ENCODE measurements at regions not wholly inside any gene's neighbourhood (a gene's known extent, or its start where the extent isn't known, plus 50 kb on each side); places are given as distances from the start of the nearest gene placed in this dataset.

DNA sequence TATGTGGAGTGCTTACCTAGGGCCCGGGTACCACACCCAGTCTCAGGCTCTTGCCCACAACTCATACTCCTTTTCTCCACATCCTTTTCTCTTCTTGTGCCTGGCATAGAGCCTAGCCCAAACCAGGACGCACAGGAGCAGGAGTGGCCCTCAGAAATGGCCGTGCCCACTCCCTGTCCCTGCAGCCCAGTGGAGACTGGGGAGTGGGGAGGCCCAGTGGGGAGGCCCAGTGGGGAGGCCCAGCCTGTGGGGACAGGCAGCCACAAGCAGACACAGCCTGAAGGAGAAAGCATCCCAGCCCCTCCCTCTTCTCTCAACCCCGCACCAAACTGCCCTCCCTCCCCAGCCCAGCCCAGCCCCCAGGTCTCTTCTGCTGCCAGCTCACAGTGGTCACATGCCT is 196.8 kb downstream of the KIF26A start:
- H3K27ac ChIP-seq = no peak overlapping the region
- no peak for TF ChIP-seq EZH2 (IDR thresholded peaks at IDR 0.05; ENCODE audit: borderline replicate concordance)
- TF ChIP-seq, protein P1, sequence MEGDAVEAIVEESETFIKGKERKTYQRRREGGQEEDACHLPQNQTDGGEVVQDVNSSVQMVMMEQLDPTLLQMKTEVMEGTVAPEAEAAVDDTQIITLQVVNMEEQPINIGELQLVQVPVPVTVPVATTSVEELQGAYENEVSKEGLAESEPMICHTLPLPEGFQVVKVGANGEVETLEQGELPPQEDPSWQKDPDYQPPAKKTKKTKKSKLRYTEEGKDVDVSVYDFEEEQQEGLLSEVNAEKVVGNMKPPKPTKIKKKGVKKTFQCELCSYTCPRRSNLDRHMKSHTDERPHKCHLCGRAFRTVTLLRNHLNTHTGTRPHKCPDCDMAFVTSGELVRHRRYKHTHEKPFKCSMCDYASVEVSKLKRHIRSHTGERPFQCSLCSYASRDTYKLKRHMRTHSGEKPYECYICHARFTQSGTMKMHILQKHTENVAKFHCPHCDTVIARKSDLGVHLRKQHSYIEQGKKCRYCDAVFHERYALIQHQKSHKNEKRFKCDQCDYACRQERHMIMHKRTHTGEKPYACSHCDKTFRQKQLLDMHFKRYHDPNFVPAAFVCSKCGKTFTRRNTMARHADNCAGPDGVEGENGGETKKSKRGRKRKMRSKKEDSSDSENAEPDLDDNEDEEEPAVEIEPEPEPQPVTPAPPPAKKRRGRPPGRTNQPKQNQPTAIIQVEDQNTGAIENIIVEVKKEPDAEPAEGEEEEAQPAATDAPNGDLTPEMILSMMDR (IDR thresholded peaks at IDR 0.05; ENCODE audit: poor library complexity) = no peak
- no peak for TF ChIP-seq EZH2phosphoT487 (IDR thresholded peaks at IDR 0.05; ENCODE audit: low read depth, severe bottlenecking, unreplicated experiment)

DNA sequence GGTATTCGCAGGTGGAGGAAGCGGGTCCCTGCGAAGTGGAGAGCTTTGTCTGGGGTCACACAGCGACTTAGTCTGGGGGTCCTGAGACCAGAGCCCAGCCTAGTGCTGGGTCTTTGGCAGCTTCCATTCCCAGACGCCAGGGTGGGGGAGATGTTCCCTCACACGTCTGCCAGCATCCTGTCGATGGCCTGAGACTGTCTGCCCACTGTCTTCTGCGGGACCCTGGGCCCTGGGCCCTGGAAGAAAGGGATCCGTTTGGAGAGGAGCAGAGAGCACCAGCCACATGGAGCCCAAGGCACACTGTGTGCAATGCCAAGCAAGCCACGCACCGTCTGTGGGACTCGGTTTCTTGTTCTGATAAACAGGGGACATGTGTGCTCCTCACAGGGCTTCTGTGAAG is 197.2 kb downstream of the KIF26A start:
- 95% methylated on average over 12 of the region's 12 CpGs for WGBS (ENCODE audit: low lambda C conversion rate, missing lambda C conversion rate)

More for the DNA sequence above, 196.8 kb downstream of the KIF26A start:
- H3K4me3 ChIP-seq = no peak overlapping the region
- peak; percentile 1 for DNase-seq (ENCODE audit: low spot score)
- no peaks in the 10 kb centered on the region for H3K9me3 ChIP-seq (ENCODE audit: low read depth)
- H4K20me1 ChIP-seq (ENCODE audit: insufficient read depth, poor library complexity, severe bottlenecking) = no peaks in the 10 kb centered on the region
- H3K36me3 ChIP-seq (replicated peaks; ENCODE audit: insufficient read depth, low read depth) = no peaks in the 10 kb centered on the region
- H3K9me2 ChIP-seq (replicated peaks; ENCODE audit: insufficient read depth) = no peaks in the 10 kb centered on the region
- no peak overlapping the region for H3K4me2 ChIP-seq
- H3K4me1 ChIP-seq (ENCODE audit: insufficient read depth) = no peaks in the 10 kb centered on the region
- no peaks in the 10 kb centered on the region for H3K79me2 ChIP-seq
- WGBS (ENCODE audit: low lambda C conversion rate, missing lambda C conversion rate) = 87% methylated on average over 3 of the region's 4 CpGs
- no peak overlapping the region for H2AFZ ChIP-seq
- no peaks in the 10 kb centered on the region for H3K27me3 ChIP-seq

DNA sequence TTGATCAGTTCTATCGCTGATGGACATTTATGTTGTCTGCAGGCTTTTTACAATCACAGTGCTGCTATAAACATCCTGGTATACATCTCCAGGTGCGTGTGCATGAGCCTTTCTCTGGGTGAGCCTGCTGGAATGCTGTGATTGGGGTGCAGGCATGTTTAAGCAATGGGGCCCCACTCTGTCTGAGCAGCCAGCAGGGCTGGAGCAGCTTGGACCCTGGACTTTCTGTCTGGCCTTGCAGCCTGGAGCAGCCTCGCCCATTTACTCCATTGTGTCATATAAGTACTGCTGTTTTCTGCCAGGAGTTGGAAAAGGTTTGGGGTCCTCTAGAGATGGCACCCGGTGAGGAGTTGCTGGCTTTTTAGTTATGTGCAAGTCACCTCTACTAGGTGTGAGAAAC is 199.0 kb downstream of the KIF26A start:
- Histone ChIP-seq H3K9me3 (ENCODE audit: low read depth) (no peaks in the 10 kb centered on the region), H3K36me3 (replicated peaks; ENCODE audit: insufficient read depth, low read depth) (no peaks in the 10 kb centered on the region), H3K9me2 (replicated peaks; ENCODE audit: insufficient read depth) (no peaks in the 10 kb centered on the region), H3K4me2 (peak overlapping the region; percentile 31), H3K27me3 (no peaks in the 10 kb centered on the region), H2AFZ (no peak overlapping the region), H3K4me1 (ENCODE audit: insufficient read depth) (no peaks in the 10 kb centered on the region), H3K27ac (peak overlapping the region; percentile 22), H3K79me2 (no peaks in the 10 kb centered on the region), H4K20me1 (ENCODE audit: insufficient read depth, poor library complexity, severe bottlenecking) (no peaks in the 10 kb centered on the region), H3K4me3 (no peak overlapping the region)
- 75% methylated on average over 4 of the region's 4 CpGs for WGBS (ENCODE audit: low lambda C conversion rate, missing lambda C conversion rate)
- peak; percentile 33 for DNase-seq (ENCODE audit: low spot score)
- TF ChIP-seq, protein P1 (IDR thresholded peaks at IDR 0.05; ENCODE audit: poor library complexity) = no peak
- TF ChIP-seq EZH2phosphoT487 (IDR thresholded peaks at IDR 0.05; ENCODE audit: low read depth, severe bottlenecking, unreplicated experiment) = no peak
- TF ChIP-seq EZH2 (IDR thresholded peaks at IDR 0.05; ENCODE audit: borderline replicate concordance) = no peak

More for the DNA sequence above, 197.2 kb downstream of the KIF26A start:
- TF ChIP-seq, protein P1 (IDR thresholded peaks at IDR 0.05; ENCODE audit: poor library complexity) = no peak
- no peak for TF ChIP-seq EZH2phosphoT487 (IDR thresholded peaks at IDR 0.05; ENCODE audit: low read depth, severe bottlenecking, unreplicated experiment)
- TF ChIP-seq EZH2 (IDR thresholded peaks at IDR 0.05; ENCODE audit: borderline replicate concordance) = no peak
- H3K27me3 ChIP-seq = no peaks in the 10 kb centered on the region
- no peaks in the 10 kb centered on the region for H3K9me3 ChIP-seq (ENCODE audit: low read depth)
- no peak overlapping the region for H2AFZ ChIP-seq
- no peaks in the 10 kb centered on the region for H3K79me2 ChIP-seq
- H3K9me2 ChIP-seq (replicated peaks; ENCODE audit: insufficient read depth) = no peaks in the 10 kb centered on the region
- no peak overlapping the region for H3K4me3 ChIP-seq
- H4K20me1 ChIP-seq (ENCODE audit: insufficient read depth, poor library complexity, severe bottlenecking) = no peaks in the 10 kb centered on the region
- H3K4me2 ChIP-seq = no peak overlapping the region
- no peaks in the 10 kb centered on the region for H3K4me1 ChIP-seq (ENCODE audit: insufficient read depth)
- peak; percentile 3 for DNase-seq (ENCODE audit: low spot score)
- no peaks in the 10 kb centered on the region for H3K36me3 ChIP-seq (replicated peaks; ENCODE audit: insufficient read depth, low read depth)
- H3K27ac ChIP-seq = no peak overlapping the region

DNA sequence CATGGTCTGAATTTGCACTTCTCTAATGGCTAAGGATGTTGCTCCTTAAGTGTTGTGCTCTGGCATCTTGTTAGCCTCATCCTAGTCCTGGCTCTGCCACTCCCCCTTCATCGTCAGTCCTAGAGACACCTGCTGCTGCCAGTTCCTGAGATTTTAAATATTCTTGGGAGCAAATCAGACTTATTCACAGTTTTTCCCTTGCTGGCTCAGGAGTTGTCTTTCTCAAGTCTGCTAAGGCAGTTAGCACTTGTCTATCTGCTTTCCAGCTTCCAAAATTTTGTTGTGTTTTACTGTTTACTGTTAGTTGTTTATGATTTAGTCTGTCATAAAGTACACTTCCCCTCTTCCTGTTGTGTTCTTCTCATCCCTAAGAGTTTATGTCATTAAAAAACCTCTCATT is 201.0 kb downstream of the KIF26A start:
- DNase-seq (ENCODE audit: low spot score) = no peak
- H3K79me2 ChIP-seq = no peaks in the 10 kb centered on the region
- TF ChIP-seq, protein P1 (IDR thresholded peaks at IDR 0.05; ENCODE audit: poor library complexity) = no peak
- TF ChIP-seq EZH2 (IDR thresholded peaks at IDR 0.05; ENCODE audit: borderline replicate concordance) (no peak), EZH2phosphoT487 (IDR thresholded peaks at IDR 0.05; ENCODE audit: low read depth, severe bottlenecking, unreplicated experiment) (no peak)
- WGBS (ENCODE audit: low lambda C conversion rate, missing lambda C conversion rate) = 71% methylated on average over 1 of the region's 1 CpG
- no peaks in the 10 kb centered on the region for H4K20me1 ChIP-seq (ENCODE audit: insufficient read depth, poor library complexity, severe bottlenecking)
- no peak overlapping the region for H2AFZ ChIP-seq
- H3K27me3 ChIP-seq = no peaks in the 10 kb centered on the region
- no peaks in the 10 kb centered on the region for H3K9me2 ChIP-seq (replicated peaks; ENCODE audit: insufficient read depth)
- H3K9me3 ChIP-seq (ENCODE audit: low read depth) = no peaks in the 10 kb centered on the region
- no peak overlapping the region for H3K27ac ChIP-seq
- no peaks in the 10 kb centered on the region for H3K4me1 ChIP-seq (ENCODE audit: insufficient read depth)
- no peak overlapping the region for H3K4me3 ChIP-seq
- no peaks in the 10 kb centered on the region for H3K36me3 ChIP-seq (replicated peaks; ENCODE audit: insufficient read depth, low read depth)
- no peak overlapping the region for H3K4me2 ChIP-seq
